ENCODE measurements at regions not wholly inside any gene's neighbourhood (a gene's known extent, or its start where the extent isn't known, plus 50 kb on each side); places are given as distances from the start of the nearest gene placed in this dataset.

- H3K4me1 Mint-ChIP-seq (ENCODE audit: low read depth): no peaks in the 10 kb centered on the region
- ChIA-PET CTCF (no interaction called here), POLR2A (no interaction called here)
- H3K4me3 Mint-ChIP-seq: no peak overlapping the region
- DNase-seq (no peak), ATAC-seq (ENCODE audit: poor library complexity) (no peak)
- H3K27ac Mint-ChIP-seq: no peak overlapping the region
- H3K9me3 ChIP-seq (ENCODE audit: control insufficient read depth in 1 of 2, insufficient read depth in 1 of 2, low read length in 2 of 2): peaks cover 0 to 5% of the 10 kb centered on the region in 2 experiments
- H3K27me3 Mint-ChIP-seq: no peaks in the 10 kb centered on the region
- H3K36me3 ChIP-seq (ENCODE audit: insufficient read depth, low read length): no peaks in the 10 kb centered on the region
- H3K4me1 ChIP-seq (ENCODE audit: insufficient read depth, low read length): no peaks in the 10 kb centered on the region
- H3K36me3 Mint-ChIP-seq (ENCODE audit: low read depth): no peaks in the 10 kb centered on the region
- TF ChIP-seq CTCF (IDR thresholded peaks at IDR 0.05): no peak
- H3K27ac ChIP-seq (ENCODE audit: low read depth in 1 of 2, low read length in 2 of 2): no peak overlapping the region
- no peak overlapping the region for H3K4me3 ChIP-seq (ENCODE audit: low read length)
- H3K27me3 ChIP-seq (ENCODE audit: control insufficient read depth in 1 of 2, insufficient read depth in 2 of 2, low read length in 2 of 2): no peaks in the 10 kb centered on the region
- H3K9me3 Mint-ChIP-seq: no peaks in the 10 kb centered on the region
- intact Hi-C loops (cut with DNase I, micrococcal nuclease): no loop called here
Observed at GRCh38 chr15:87777054-87777561, 479.4 kb downstream of the NTRK3 start.

GRCh38 chr15:87767516-87767915 lies 489.0 kb downstream of the NTRK3 start:
- no peak for DNase-seq
- Mint-ChIP-seq H3K4me3 (no peak overlapping the region), H3K27me3 (peaks cover 22% of the 10 kb centered on the region), H3K4me1 (ENCODE audit: low read depth) (peaks cover 7% of the 10 kb centered on the region), H3K36me3 (ENCODE audit: low read depth) (no peaks in the 10 kb centered on the region), H3K27ac (no peak overlapping the region), H3K9me3 (peaks cover 2% of the 10 kb centered on the region)
- TF ChIP-seq CTCF (IDR thresholded peaks at IDR 0.05): no peak
- ATAC-seq (ENCODE audit: poor library complexity): no peak
- H3K27me3 ChIP-seq (ENCODE audit: control insufficient read depth in 1 of 2, insufficient read depth in 2 of 2, low read length in 2 of 2): no peaks in the 10 kb centered on the region
- ChIA-PET POLR2A (no interaction called here), CTCF (interaction anchor here (1.0 kb wide), 1 partner anchor 12 kb away, joined by 3 read pairs; no protein-coding TSS in a partner anchor)
- H3K4me1 ChIP-seq (ENCODE audit: insufficient read depth, low read length): no peaks in the 10 kb centered on the region
- no peaks in the 10 kb centered on the region for H3K36me3 ChIP-seq (ENCODE audit: insufficient read depth, low read length)
- intact Hi-C loops (cut with DNase I, micrococcal nuclease): no loop called here
- H3K4me3 ChIP-seq (ENCODE audit: low read length): no peak overlapping the region
- H3K9me3 ChIP-seq (ENCODE audit: control insufficient read depth in 1 of 2, insufficient read depth in 1 of 2, low read length in 2 of 2): peaks cover 0 to 5% of the 10 kb centered on the region in 2 experiments
- no peak overlapping the region for H3K27ac ChIP-seq (ENCODE audit: low read depth in 1 of 2, low read length in 2 of 2)

GRCh38 chr15:87764461-87765240 lies 491.9 kb downstream of the NTRK3 start:
- no peaks in the 10 kb centered on the region for H3K9me3 ChIP-seq (ENCODE audit: control insufficient read depth in 1 of 2, insufficient read depth in 1 of 2, low read length in 2 of 2)
- Mint-ChIP-seq H3K27me3 (peaks cover 19% of the 10 kb centered on the region), H3K4me3 (no peak overlapping the region), H3K27ac (no peak overlapping the region), H3K4me1 (ENCODE audit: low read depth) (peaks cover 25% of the 10 kb centered on the region), H3K36me3 (ENCODE audit: low read depth) (no peaks in the 10 kb centered on the region), H3K9me3 (peaks cover 1% of the 10 kb centered on the region)
- ATAC-seq (ENCODE audit: poor library complexity) (no peak), DNase-seq (no peak)
- intact Hi-C loops (cut with DNase I, micrococcal nuclease): no loop called here
- POLR2A ChIA-PET: no interaction called here
- no peak overlapping the region for H3K27ac ChIP-seq (ENCODE audit: low read depth in 1 of 2, low read length in 2 of 2)
- H3K36me3 ChIP-seq (ENCODE audit: insufficient read depth, low read length): no peaks in the 10 kb centered on the region
- H3K4me3 ChIP-seq (ENCODE audit: low read length): no peak overlapping the region
- H3K27me3 ChIP-seq (ENCODE audit: control insufficient read depth in 1 of 2, insufficient read depth in 2 of 2, low read length in 2 of 2): no peaks in the 10 kb centered on the region
- no peak for TF ChIP-seq CTCF (IDR thresholded peaks at IDR 0.05)
- CTCF ChIA-PET: interaction anchor here (1.1 kb wide), 1 partner anchor 11 kb away, joined by 4 read pairs; no protein-coding TSS in a partner anchor
- peaks cover 11% of the 10 kb centered on the region for H3K4me1 ChIP-seq (ENCODE audit: insufficient read depth, low read length)

Measured in CD4-positive, alpha-beta T cell (primary cell).